ENCODE measurements at regions not wholly inside any gene's neighbourhood (a gene's known extent, or its start where the extent isn't known, plus 50 kb on each side); places are given as distances from the start of the nearest gene placed in this dataset.

DNA sequence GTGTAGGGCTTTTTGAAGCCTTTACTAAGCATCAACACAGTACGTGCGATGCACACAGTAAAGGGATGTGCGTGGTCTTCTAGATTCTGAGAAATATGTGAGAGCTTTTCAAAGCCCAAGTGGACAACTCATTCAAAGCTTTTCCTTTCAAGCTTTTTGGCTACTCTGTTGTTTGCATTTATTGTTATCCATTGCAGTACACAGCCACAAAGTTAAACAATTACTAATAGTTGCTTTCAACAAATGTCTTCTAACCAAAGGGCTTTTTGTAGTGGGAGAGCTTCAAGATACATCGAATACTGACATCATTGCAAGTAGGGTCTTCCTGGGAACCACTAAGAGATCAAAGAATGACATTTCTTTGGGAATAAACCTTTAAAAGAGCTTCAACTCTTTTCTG, 97.9 kb upstream of the ETV3 start:
- Histone ChIP-seq H3K9me3 (ENCODE audit: control insufficient read depth, insufficient read depth, low read length) (no peaks in the 10 kb centered on the region), H3K27me3 (ENCODE audit: control insufficient read depth, insufficient read depth, low read length) (no peaks in the 10 kb centered on the region), H3K27ac (ENCODE audit: low read depth, low read length) (no peak overlapping the region), H3K4me3 (ENCODE audit: low read depth, low read length) (no peak overlapping the region)
- no peak for DNase-seq (ENCODE audit: low read depth, low spot score)
- CTCF ChIA-PET: no interaction called here
- POLR2A ChIA-PET: no interaction called here
- TF ChIP-seq CTCF (IDR thresholded peaks at IDR 0.05; ENCODE audit: low read depth, low read length): no peak

- no peak for TF ChIP-seq CTCF (IDR thresholded peaks at IDR 0.05; ENCODE audit: low read depth, low read length)
- CTCF ChIA-PET: no interaction called here
- POLR2A ChIA-PET: no interaction called here
- H3K27me3 ChIP-seq (ENCODE audit: control insufficient read depth, insufficient read depth, low read length): no peaks in the 10 kb centered on the region
- no peaks in the 10 kb centered on the region for H3K9me3 ChIP-seq (ENCODE audit: control insufficient read depth, insufficient read depth, low read length)
- no peak overlapping the region for H3K4me3 ChIP-seq (ENCODE audit: low read depth, low read length)
- H3K27ac ChIP-seq (ENCODE audit: low read depth, low read length): no peak overlapping the region
- no peak for DNase-seq (ENCODE audit: low read depth, low spot score)
Observed at GRCh38 chr1:157235307-157235706, 97.1 kb upstream of the ETV3 start.

GRCh38 chr1:157234705-157235273, 96.6 kb upstream of the ETV3 start:
- H3K27ac ChIP-seq (ENCODE audit: low read depth, low read length): no peak overlapping the region
- CTCF ChIA-PET: no interaction called here
- TF ChIP-seq CTCF (IDR thresholded peaks at IDR 0.05; ENCODE audit: low read depth, low read length): no peak

DNA sequence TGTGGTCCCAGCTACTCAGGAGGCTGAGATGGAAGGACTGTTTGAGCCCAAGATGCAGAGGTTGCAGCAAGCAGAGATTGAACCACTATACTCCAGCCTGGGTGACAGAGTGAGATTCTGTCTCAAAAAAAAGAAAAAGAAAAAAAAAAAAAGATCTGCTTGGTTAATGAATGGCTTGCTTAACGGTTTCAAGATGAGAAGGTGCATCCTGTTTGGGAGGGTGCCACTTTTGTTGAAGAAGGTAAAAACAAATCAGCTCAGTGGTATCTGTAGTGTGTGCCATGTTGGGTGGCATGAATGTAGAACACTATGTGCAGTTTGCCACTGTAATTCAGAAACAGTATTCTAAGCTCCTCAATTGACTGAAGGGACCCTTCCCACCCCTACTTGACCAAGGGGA, 94.9 kb upstream of the ETV3 start:
- CTCF ChIA-PET: no interaction called here
- POLR2A ChIA-PET: no interaction called here
- H3K4me3 ChIP-seq (ENCODE audit: low read depth, low read length): no peak overlapping the region
- no peaks in the 10 kb centered on the region for H3K9me3 ChIP-seq (ENCODE audit: control insufficient read depth, insufficient read depth, low read length)
- TF ChIP-seq CTCF (IDR thresholded peaks at IDR 0.05; ENCODE audit: low read depth, low read length): no peak
- DNase-seq (ENCODE audit: low read depth, low spot score): no peak
- no peak overlapping the region for H3K27ac ChIP-seq (ENCODE audit: low read depth, low read length)
- H3K27me3 ChIP-seq (ENCODE audit: control insufficient read depth, insufficient read depth, low read length): no peaks in the 10 kb centered on the region

More at GRCh38 chr1:157234705-157235273, 96.6 kb upstream of the ETV3 start:
- Histone ChIP-seq H3K27me3 (ENCODE audit: control insufficient read depth, insufficient read depth, low read length) (no peaks in the 10 kb centered on the region), H3K4me3 (ENCODE audit: low read depth, low read length) (no peak overlapping the region), H3K9me3 (ENCODE audit: control insufficient read depth, insufficient read depth, low read length) (no peaks in the 10 kb centered on the region)
- DNase-seq (ENCODE audit: low read depth, low spot score): no peak
- POLR2A ChIA-PET: no interaction called here

DNA sequence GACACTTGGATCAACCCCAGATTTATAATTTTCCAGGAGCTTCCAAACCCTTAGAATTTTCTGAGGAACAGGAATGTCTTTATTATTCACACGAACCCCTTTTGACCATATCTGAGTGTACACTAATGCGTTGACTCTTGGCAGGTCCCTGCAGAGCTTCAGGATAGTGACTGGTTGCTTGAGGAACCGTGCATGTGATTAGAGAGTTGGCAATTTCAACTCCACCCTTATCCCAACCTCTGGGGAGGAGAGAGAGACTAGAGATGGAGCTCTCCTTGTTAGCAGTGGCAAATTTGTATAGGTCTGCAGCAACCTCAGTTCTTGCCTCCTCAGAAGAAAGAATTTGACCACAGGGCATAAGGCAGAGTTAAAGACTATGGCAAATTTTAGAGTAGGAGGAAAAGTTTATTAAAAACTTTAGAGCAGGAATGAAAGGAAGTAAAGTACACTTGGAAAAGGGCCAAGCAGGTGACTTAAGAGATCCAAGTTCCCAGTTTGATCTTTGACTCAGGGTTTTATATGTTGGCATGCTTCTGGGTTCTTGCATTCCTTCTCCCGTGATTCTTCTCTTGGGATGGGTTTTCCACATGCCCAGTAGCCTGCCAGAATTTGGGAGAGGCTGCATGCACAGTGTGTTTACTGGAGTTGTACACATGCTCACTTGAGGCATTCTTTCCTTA, 93.8 kb upstream of the ETV3 start:
- POLR2A ChIA-PET: no interaction called here

More for the DNA sequence above, 93.8 kb upstream of the ETV3 start:
- Histone ChIP-seq H3K4me3 (ENCODE audit: low read depth, low read length) (no peak overlapping the region), H3K9me3 (ENCODE audit: control insufficient read depth, insufficient read depth, low read length) (no peaks in the 10 kb centered on the region), H3K27ac (ENCODE audit: low read depth, low read length) (no peak overlapping the region), H3K27me3 (ENCODE audit: control insufficient read depth, insufficient read depth, low read length) (no peaks in the 10 kb centered on the region)
- no peak for DNase-seq (ENCODE audit: low read depth, low spot score)
- CTCF ChIA-PET: no interaction called here
- TF ChIP-seq CTCF (IDR thresholded peaks at IDR 0.05; ENCODE audit: low read depth, low read length): no peak
